ENCODE measurements at regions not wholly inside any gene's neighbourhood (a gene's known extent, or its start where the extent isn't known, plus 50 kb on each side); places are given as distances from the start of the nearest gene placed in this dataset.

GRCh38 chr6:132952031-132952867 is 137.9 kb downstream of the RPS12 start:
- intact Hi-C loops (cut with DNase I, micrococcal nuclease), result no loop called here
- Histone ChIP-seq H3K4me3 (no peak overlapping the region), H3K9me3 (no peaks in the 10 kb centered on the region), H3K36me3 (ENCODE audit: low read depth) (no peaks in the 10 kb centered on the region), H3K4me1 (ENCODE audit: low read depth) (no peaks in the 10 kb centered on the region)
- no peak for TF ChIP-seq CTCF (IDR thresholded peaks at IDR 0.05)
- DNase-seq (no peak), ATAC-seq (no peak)

DNA sequence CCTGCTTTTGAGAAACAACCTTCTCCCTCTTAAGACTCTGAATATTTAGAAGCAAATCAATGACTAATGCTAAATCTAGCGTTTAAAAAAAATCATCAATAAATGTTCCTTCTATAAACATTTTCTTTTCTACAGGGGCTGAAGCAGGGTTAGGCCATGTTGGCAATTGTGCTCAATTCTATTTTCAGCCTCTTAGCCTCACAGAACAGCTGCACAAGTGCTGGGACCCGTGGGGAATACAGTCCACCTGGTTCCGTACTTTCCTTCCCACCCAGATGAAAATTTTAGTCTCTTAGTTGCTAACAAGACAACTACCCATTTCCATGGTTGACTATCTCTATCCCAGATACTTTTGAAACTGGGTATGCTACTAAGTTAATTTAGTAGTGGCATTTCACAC is 138.6 kb downstream of the RPS12 start:
- Histone ChIP-seq H3K9me3 (no peaks in the 10 kb centered on the region), H3K36me3 (ENCODE audit: low read depth) (no peaks in the 10 kb centered on the region), H3K4me1 (ENCODE audit: low read depth) (no peaks in the 10 kb centered on the region), H3K4me3 (no peak overlapping the region)
- DNase-seq (no peak), ATAC-seq (no peak)
- intact Hi-C loops (cut with DNase I, micrococcal nuclease), result no loop called here
- no peak for TF ChIP-seq CTCF (IDR thresholded peaks at IDR 0.05)

DNA sequence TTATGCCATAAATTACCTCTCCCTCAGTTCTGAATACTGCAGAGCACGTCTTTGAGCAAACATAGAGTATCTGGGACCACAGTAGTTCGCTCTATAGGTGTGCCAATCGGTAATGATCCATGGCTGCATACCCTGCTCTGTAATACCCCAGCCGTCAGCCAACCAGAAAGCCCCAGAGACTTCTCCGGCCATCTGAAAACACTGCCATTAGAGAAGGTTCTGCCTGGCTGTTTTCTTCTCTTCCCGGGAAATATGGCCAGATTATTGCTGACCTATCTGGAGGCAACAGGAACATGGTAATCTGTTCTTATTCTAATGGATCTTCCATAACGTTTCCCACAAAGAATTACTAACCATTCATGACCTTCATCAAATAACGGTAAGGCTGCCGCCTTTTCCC is 139.9 kb downstream of the RPS12 start:
- H3K9me3 ChIP-seq, result no peaks in the 10 kb centered on the region
- no peak for DNase-seq
- ATAC-seq, result no peak
- TF ChIP-seq CTCF (IDR thresholded peaks at IDR 0.05), result no peak
- no peak overlapping the region for H3K4me3 ChIP-seq
- H3K4me1 ChIP-seq (ENCODE audit: low read depth), result no peaks in the 10 kb centered on the region
- no peaks in the 10 kb centered on the region for H3K36me3 ChIP-seq (ENCODE audit: low read depth)
- intact Hi-C loops (cut with DNase I, micrococcal nuclease), result no loop called here

DNA sequence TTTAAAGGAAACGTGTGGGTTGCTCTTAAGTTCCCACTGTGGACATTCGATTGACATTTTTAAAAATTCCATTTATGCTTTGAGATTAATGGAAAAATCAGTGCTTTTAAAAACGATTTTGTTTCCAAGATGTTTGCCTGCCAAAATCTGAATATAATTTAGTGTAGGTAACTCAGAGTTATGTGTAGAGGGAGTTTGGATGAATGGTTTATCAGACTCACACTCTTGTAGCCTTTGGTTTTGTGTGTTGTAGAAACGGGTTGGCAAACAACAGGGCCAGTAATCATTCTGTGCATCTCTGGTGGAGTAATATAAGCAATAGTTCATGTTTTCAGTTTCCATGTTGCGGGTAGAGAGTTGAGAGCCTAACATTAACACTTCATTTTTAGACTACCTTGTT is 140.6 kb downstream of the RPS12 start:
- intact Hi-C loops (cut with DNase I, micrococcal nuclease), result no loop called here
- ATAC-seq (no peak), DNase-seq (no peak)
- H3K4me3 ChIP-seq, result no peak overlapping the region
- TF ChIP-seq CTCF (IDR thresholded peaks at IDR 0.05), result no peak
- no peaks in the 10 kb centered on the region for H3K36me3 ChIP-seq (ENCODE audit: low read depth)
- H3K9me3 ChIP-seq, result no peaks in the 10 kb centered on the region
- no peaks in the 10 kb centered on the region for H3K4me1 ChIP-seq (ENCODE audit: low read depth)

GRCh38 chr6:132959639-132960326 is 145.4 kb downstream of the RPS12 start:
- H3K9me3 ChIP-seq, result no peaks in the 10 kb centered on the region
- intact Hi-C loops (cut with DNase I, micrococcal nuclease), result no loop called here
- no peak for DNase-seq
- H3K4me3 ChIP-seq, result no peak overlapping the region
- no peak for TF ChIP-seq CTCF (IDR thresholded peaks at IDR 0.05)
- no peaks in the 10 kb centered on the region for H3K36me3 ChIP-seq (ENCODE audit: low read depth)
- no peak for ATAC-seq
- no peaks in the 10 kb centered on the region for H3K4me1 ChIP-seq (ENCODE audit: low read depth)

Measured in mucosa of descending colon (tissue), 3 donors.